ENCODE measurements at regions not wholly inside any gene's neighbourhood (a gene's known extent, or its start where the extent isn't known, plus 50 kb on each side); places are given as distances from the start of the nearest gene placed in this dataset.

- no peak for DNase-seq (ENCODE audit: low read depth in 2 of 2)
Observed at GRCh38 chr13:105232439-105232838, 1303.0 kb downstream of the EFNB2 start.

DNA sequence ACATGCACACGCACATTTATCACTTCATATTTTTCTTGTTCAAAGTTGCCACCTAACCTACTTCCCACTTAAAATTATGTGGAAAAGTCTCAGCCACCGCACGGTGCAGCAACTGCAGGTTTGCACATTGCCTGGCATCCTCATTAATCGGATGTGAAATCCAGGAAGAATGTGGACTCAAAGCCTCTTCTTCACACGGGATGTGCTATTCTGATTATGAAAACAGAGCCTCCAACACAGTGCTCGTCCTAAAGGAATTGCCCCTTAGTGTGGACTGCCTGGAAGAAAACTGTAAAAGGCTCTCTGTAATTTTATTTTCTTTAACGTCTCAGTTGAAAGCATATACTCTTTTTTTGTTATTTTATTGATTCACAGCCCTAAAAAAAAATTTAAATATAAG is 1303.5 kb downstream of the EFNB2 start:
- no peak for DNase-seq (ENCODE audit: low read depth in 2 of 2)

DNA sequence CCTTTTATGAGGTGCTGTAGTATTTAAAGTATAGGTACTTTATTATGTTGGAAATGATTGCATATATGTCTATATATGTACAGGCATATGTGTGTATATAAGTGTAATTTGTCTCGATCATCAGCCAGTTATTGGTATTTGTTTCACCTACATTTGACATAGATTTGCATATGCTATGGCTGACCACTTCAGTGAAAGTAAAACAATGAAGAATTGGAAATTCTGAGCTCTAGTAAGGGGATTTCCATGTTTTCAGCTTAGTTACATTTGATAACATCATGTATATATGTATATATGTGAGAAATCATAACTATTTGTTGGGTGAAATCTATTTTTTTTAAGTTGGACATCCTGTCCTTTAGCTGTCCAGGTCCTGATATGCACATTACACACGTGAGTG is 1303.9 kb downstream of the EFNB2 start:
- no peak for DNase-seq (ENCODE audit: low read depth in 2 of 2)

DNA sequence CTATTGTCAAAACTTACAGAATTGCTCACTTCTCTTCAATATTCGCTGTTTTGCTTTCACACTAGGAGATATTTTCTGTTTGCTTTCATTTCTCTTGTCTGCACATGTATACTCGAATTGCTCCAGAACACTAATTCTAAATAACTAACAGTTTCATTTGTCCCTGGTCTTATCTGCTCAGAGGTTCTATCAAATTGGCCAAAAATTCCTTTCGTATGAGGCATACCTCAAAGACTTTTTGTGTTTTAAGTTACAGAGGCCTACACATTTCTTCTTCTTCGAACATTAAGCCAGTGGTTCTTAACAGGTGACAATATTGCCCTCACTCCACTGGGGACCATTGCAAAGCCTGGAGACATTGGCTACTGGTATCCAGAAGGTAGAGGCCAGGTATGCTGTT is 1314.6 kb downstream of the EFNB2 start:
- DNase-seq (ENCODE audit: low read depth in 2 of 2): no peak

- no peak for DNase-seq (ENCODE audit: low read depth in 2 of 2)
Observed at GRCh38 chr13:105220063-105220462, 1315.4 kb downstream of the EFNB2 start.

DNA sequence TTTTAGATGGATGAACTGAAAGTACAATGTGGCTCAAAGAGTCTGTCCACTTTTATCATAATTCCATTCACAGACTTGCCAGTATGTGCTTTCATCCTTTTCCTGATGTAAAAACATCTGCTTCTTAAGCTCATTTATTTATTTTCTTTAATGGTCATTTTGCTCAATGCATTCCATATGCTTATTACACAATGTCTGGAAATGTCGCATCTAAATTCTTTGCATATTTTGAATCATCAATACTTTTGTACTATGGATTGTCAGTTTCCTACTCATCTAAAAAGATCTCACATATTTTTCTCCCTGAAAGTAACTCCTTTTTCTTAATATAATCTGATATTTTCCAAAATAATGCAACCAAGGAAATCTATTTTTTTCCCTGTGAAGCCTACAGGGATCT is 1315.8 kb downstream of the EFNB2 start:
- no peak for DNase-seq (ENCODE audit: low read depth in 2 of 2)

- DNase-seq (ENCODE audit: low read depth in 2 of 2): no peak
Observed at GRCh38 chr13:105213512-105213911, 1322.0 kb downstream of the EFNB2 start.

GRCh38 chr13:105207572-105208293 is 1327.7 kb downstream of the EFNB2 start:
- no peak for DNase-seq (ENCODE audit: low read depth in 2 of 2)

DNA sequence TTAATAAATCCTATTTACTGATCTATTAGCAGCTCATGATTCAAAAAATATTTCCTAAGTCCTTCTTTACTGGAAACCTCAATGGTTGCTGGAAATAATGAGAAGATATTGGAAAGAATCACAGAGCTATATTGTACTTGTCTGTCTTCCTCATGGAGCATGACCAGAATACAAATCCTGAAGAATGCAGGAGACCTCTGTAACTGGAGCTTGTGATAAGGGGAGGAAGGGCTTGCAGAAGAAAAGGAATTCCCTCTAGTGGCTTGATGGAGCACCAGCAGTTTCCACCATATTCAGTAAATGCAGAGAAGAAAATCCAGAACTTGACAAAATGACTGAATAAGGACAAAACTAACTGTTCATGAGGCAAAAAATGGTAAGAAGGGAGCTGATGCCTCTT is 1333.1 kb downstream of the EFNB2 start:
- DNase-seq (ENCODE audit: low read depth in 2 of 2): no peak

- DNase-seq (ENCODE audit: low read depth in 2 of 2): no peak
Observed at GRCh38 chr13:105201351-105201750, 1334.1 kb downstream of the EFNB2 start.

DNA sequence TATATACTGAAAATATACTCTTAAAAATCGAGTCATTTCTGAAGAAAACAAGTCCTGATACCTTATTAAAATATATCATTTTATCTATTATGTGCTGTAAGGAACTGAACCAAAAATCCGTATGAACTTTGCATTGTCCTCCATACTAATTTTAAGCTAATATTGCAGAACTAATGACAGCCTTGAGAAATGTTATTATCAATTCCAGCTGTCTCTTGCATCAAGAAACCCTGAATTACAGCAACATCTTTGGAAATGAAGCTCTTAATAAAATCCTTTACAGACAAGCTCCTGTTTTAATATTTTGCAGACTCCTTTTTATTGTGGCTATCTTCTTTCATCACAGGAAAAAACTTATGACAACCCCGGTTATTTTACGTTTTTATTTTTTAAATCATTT is 1335.3 kb downstream of the EFNB2 start:
- DNase-seq (ENCODE audit: low read depth in 2 of 2): no peak

DNA sequence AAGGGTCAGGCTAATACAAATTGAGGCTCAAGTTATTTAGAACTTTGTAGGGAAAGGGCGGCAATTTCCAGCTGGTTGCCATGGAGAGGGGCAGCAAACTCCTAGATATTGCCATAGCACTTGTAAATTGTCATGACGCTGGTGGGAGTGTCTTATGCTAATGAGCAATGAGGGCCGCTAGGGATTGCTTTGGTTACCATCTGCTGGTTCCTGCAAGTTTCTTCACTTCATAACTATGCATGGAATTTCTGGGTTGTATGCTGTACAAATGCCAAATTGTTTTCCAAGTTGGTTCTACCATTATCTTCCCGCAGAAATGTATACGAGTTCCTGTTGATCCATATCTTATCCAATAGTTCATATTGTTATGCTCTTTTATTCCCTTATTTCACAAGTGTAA is 1339.4 kb downstream of the EFNB2 start:
- DNase-seq (ENCODE audit: low read depth in 2 of 2): no peak

- no peak for DNase-seq (ENCODE audit: low read depth in 2 of 2)
Observed at GRCh38 chr13:105193026-105193425, 1342.4 kb downstream of the EFNB2 start.

DNA sequence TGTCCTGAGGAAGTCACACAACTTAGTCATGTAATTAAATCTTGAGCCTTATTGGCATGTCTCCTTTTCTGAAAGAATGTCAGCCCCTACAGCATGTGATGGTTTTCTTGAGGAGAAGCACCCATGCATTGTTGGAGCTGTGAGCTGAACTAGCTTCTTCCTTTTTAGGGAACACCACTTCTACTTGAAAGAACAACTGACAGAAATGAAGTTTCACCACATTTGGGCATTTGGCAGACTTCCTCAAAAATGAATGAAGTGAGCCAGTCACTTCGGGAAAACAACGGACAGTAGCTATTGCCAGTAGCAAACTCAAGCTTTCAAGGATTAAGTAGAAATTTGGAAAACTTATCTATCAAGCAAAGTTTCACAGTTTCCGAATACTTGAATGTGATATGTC is 1351.3 kb downstream of the EFNB2 start:
- no peak for DNase-seq (ENCODE audit: low read depth in 2 of 2)

DNA sequence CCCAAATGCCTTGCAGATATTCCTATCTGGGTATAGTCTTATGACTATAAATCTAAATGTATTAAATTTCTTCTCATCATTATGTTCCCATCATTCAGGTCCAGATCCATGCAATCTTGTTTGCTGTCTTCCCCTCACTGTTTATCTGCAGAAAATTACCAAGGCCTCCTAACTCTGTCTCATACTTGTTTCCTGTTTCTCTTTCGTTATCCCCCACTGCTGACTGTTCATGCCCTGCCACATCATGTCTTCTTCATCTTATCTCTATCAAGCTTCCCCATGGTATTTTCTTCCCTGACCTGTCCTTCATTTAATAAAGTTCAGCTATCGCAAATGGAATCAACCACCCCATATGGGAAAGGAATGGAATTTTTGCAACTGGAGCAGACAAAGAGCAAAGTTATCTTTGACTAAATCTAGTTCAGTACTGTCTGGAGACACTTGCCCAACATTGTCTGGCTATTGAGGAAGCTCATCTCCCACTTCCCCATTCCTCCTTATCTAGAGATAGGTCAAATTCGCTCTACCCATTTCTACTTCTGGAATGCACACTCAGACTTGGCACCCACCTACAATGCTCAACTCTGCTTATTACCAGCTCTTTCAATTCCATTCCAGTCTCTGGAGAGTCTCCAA is 1358.1 kb downstream of the EFNB2 start:
- no peak for DNase-seq (ENCODE audit: low read depth in 2 of 2)

- DNase-seq (ENCODE audit: low read depth in 2 of 2): no peak
Observed at GRCh38 chr13:105170438-105170837, 1365.0 kb downstream of the EFNB2 start.

GRCh38 chr13:105168295-105168694 is 1367.2 kb downstream of the EFNB2 start:
- DNase-seq (ENCODE audit: low read depth in 2 of 2): no peak

DNA sequence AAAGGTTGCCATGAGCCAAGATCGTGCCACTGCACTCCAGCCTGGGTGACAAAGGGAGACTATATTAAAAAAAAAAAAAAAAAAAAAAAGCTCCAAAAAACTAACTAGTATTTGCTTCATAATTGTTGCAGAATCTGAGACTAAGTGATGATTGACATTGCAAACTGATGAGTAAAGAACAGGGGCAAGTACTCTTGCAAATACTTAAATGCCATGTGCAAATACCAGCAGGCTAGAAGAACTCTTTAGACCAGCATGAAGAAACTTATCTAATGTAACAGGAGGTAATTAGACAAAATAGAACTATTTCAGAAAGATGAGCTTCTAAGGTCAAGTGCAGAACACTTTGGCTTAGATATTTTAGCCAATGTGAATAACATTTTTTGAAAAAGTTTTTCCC is 1368.1 kb downstream of the EFNB2 start:
- DNase-seq (ENCODE audit: low read depth in 2 of 2): no peak

DNA sequence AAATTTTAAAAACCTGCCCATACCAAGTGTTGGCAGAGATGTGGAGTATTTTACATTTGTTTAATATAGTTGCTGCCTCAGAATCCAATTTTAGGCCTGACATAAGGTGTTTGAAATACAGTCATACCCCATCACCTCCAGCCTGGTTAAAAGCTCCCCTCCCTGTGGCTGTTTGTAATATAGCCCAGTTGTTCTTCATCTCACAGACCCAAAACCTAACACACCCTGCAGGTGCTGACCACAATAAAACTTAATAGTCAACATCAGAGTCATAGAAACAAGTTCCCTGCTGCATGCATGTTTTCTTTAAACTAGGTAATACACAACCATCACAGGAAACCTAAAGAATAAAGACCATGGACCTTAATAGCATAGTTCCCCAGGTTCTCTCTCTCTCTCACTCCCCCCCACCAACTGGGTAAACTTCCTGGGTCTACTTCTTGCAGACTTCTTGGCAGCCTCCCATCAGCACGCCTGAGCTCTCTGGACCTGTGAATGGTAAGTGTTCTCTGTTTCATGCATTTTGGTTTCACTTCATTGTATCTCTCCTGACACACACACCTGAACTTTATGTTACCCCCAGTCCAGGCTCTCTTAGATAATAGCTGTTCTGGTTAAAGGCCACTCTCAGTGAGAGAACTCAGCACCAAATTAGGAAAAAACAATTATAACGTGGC is 1369.9 kb downstream of the EFNB2 start:
- no peak for DNase-seq (ENCODE audit: low read depth in 2 of 2)

- DNase-seq (ENCODE audit: low read depth in 2 of 2): no peak
Observed at GRCh38 chr13:105159841-105160240, 1375.6 kb downstream of the EFNB2 start.

DNA sequence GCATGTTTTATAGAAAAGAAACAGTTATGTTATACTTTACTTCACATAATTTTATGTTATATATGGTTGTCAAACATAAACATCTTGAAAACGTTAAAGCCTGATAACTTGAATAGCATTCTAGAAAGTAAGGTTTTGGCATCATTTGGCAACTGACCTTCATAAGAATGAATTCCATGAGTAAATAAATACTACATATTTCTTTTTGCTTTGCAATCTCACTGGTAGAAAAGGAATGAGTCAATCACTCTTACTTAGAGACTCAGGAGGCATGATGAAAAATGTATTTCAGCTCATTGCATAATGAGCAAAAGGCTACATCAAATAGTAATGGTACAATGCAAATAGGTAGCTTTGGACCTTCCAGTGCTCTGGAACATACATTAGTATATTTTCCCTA is 1381.9 kb downstream of the EFNB2 start:
- DNase-seq (ENCODE audit: low read depth in 2 of 2): no peak

GRCh38 chr13:105151639-105152038 is 1383.8 kb downstream of the EFNB2 start:
- no peak for DNase-seq (ENCODE audit: low read depth in 2 of 2)

GRCh38 chr13:105147461-105147860 is 1388.0 kb downstream of the EFNB2 start:
- no peak for DNase-seq (ENCODE audit: low read depth in 2 of 2)
